IMR-90 (cell line): ENCODE measurements at regions not wholly inside any gene's neighbourhood (a gene's known extent, or its start where the extent isn't known, plus 50 kb on each side); places are given as distances from the start of the nearest gene placed in this dataset.
"Not testable (repeated sequence)": the region's sequence is repeated elsewhere in the genome, so short reads cannot be mapped to it uniquely, and the experiment has no call there.

Experiments
- NFE2L2 ChIP-seq: fragments of 150-350 bp; IDR thresholded peaks from 2 replicates; pipeline ENCODE4 v1.6.1; 2016; ENCODE audit warnings: low read depth, mild to moderate bottlenecking, low read length
- POLR2A ChIP-seq: IDR thresholded peaks from 2 replicates; pipeline ENCODE4 v1.6.1; 2012; ENCODE audit warnings: mild to moderate bottlenecking, low read depth, low read length
- RAD21 ChIP-seq: IDR thresholded peaks from 2 replicates; pipeline ENCODE4 v1.6.1; 2012; ENCODE audit warnings: low read length, improper control_type of control experiment
- TF ChIP-seq, protein P1 (sequence below): conservative IDR thresholded peaks from 2 replicates; pipeline ENCODE4 v1.5.1; 2012; ENCODE audit warnings: mild to moderate bottlenecking, low read depth, low read length, improper control_type of control experiment
- TF ChIP-seq, protein P2 (sequence below): fragments of 150-350 bp; IDR thresholded peaks from 2 replicates; pipeline ENCODE4 v1.6.1; 2016; ENCODE audit warnings: low read depth, mild to moderate bottlenecking, low read length, moderate library complexity, borderline replicate concordance

DNA sequence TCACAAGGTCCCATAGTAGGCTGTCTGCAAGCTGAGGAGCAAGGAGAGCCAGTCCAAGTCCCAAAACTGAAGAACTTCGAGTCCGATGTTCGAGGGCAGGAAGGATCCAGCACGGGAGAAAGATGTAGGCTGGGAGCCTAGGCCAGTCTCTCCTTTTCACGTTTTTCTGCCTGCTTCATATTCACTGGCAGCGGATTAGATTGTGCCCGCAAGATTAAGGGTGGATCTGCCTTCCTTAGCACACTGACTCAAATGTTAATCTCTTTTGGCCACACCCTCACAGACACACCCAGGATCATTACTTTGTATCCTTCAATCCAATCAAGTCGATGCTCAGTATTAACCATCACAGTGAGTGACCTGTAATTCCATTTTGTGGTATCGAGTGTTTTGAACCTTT lies 592.2 kb upstream of the HTR2C start:
- TF ChIP-seq NFE2L2, POLR2A, RAD21: not testable (repeated sequence)
- TF ChIP-seq, protein P1, sequence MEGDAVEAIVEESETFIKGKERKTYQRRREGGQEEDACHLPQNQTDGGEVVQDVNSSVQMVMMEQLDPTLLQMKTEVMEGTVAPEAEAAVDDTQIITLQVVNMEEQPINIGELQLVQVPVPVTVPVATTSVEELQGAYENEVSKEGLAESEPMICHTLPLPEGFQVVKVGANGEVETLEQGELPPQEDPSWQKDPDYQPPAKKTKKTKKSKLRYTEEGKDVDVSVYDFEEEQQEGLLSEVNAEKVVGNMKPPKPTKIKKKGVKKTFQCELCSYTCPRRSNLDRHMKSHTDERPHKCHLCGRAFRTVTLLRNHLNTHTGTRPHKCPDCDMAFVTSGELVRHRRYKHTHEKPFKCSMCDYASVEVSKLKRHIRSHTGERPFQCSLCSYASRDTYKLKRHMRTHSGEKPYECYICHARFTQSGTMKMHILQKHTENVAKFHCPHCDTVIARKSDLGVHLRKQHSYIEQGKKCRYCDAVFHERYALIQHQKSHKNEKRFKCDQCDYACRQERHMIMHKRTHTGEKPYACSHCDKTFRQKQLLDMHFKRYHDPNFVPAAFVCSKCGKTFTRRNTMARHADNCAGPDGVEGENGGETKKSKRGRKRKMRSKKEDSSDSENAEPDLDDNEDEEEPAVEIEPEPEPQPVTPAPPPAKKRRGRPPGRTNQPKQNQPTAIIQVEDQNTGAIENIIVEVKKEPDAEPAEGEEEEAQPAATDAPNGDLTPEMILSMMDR, result not testable (repeated sequence)
- TF ChIP-seq, protein P2, sequence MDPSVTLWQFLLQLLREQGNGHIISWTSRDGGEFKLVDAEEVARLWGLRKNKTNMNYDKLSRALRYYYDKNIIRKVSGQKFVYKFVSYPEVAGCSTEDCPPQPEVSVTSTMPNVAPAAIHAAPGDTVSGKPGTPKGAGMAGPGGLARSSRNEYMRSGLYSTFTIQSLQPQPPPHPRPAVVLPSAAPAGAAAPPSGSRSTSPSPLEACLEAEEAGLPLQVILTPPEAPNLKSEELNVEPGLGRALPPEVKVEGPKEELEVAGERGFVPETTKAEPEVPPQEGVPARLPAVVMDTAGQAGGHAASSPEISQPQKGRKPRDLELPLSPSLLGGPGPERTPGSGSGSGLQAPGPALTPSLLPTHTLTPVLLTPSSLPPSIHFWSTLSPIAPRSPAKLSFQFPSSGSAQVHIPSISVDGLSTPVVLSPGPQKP, result not testable (repeated sequence)
